GM23248 (cell line): ENCODE measurements at regions not wholly inside any gene's neighbourhood (a gene's known extent, or its start where the extent isn't known, plus 50 kb on each side); places are given as distances from the start of the nearest gene placed in this dataset.

Experiments used
- EZH2 ChIP-seq: fragments of 200-600 bp; sonication (generic); IDR thresholded peaks from 2 replicates; pipeline ENCODE4 v1.6.1; 2018; ENCODE audit warnings: antibody characterized with exemption, mild to moderate bottlenecking; ENCODE audit not compliant: insufficient read depth, poor library complexity, severe bottlenecking
- EZH2phosphoT487 ChIP-seq: fragments of 200-600 bp; sonication (generic); IDR thresholded peaks from 2 replicates; pipeline ENCODE4 v1.6.1; 2018; ENCODE audit warnings: antibody characterized with exemption, moderate library complexity, mild to moderate bottlenecking, low read depth; ENCODE audit not compliant: insufficient read depth

- TF ChIP-seq EZH2phosphoT487 (no peak), EZH2 (no peak)
These were observed 253.1 kb upstream of the FGGY start for GRCh38 chr1:59043796-59044195.
